GM12878 (cell line): ENCODE measurements at regions not wholly inside any gene's neighbourhood (a gene's known extent, or its start where the extent isn't known, plus 50 kb on each side); places are given as distances from the start of the nearest gene placed in this dataset.

Experiments used
- ATAC-seq: fragments of 200-7000 bp; cut with Tn5 transposase; 3 replicates; pipeline ENCODE4 v1.9.1; 2020; ENCODE audit warnings: mild to moderate bottlenecking, moderate library complexity
- BruUV-seq: library from RNA; stranded (reverse); fragments of 400-500 nt; replicated peaks from 2 replicates; lab custom pipeline; 2021; lab: Mats Ljungman, UMichigan
- CTCF ChIA-PET: fragments of 300-600 bp; sonication (Branson Sonifier 250); formaldehyde crosslinking; extraction: SDS; loops from one replicate; lab custom pipeline; 2021; ENCODE audit warnings: inconsistent platforms; lab: Yijun Ruan, JAX
- POLR2A ChIA-PET: fragments of 350-600 bp; formaldehyde crosslinking; extraction: SDS; loops from one replicate; lab custom pipeline; 2021; ENCODE audit warnings: inconsistent platforms; lab: Charles Lee
- RAD21 ChIA-PET: fragments of 300-600 bp; sonication (Branson Sonifier 250); formaldehyde crosslinking; loops from one replicate; lab custom pipeline; 2023; ENCODE audit warnings: antibody characterized with exemption; ENCODE audit not compliant: unreplicated experiment; lab: Charles Lee
- SMC1A ChIA-PET: fragments of 300-600 bp; sonication (Branson Sonifier 250); formaldehyde crosslinking; loops from one replicate; lab custom pipeline; 2023; ENCODE audit not compliant: unreplicated experiment, uncharacterized antibody; lab: Charles Lee
- DNase-seq: peaks from one replicate; pipeline ENCODE4 v3.0.0-alpha.2; 2011; ENCODE audit warnings: low read depth, low spot score
- FAIRE-seq: peaks from 3 replicates; lab custom pipeline; 2011; peaks lifted over from hg19 to GRCh38; lab: Jason Lieb, UNC
- H2AFZ ChIP-seq: 2 replicates; pipeline ENCODE4 v1.6.0; 2011; ENCODE audit warnings: low read depth, low read length, control low read depth; ENCODE audit not compliant: control insufficient read depth
- H3K27ac ChIP-seq: 2 replicates; pipeline ENCODE4 v1.5.1; 2011; ENCODE audit warnings: control low read depth; ENCODE audit not compliant: control insufficient read depth, insufficient read depth
- H3K27me3 ChIP-seq, 2 experiments: replicated peaks in 1 of 2; 2 replicates each; pipeline versions ENCODE4 v1.6.0 to v1.6.1; 2011; ENCODE audit warnings: low read length in 1 of 2; ENCODE audit not compliant: control insufficient read depth in 2 of 2, insufficient read depth in 2 of 2
- H3K36me3 ChIP-seq, 2 experiments: 2 replicates each; pipeline ENCODE4 v1.5.1; 2011; ENCODE audit warnings: low read length in 1 of 2; ENCODE audit not compliant: control insufficient read depth in 2 of 2, insufficient read depth in 2 of 2
- H3K4me1 ChIP-seq: 2 replicates; pipeline ENCODE4 v1.6.1; 2011; ENCODE audit warnings: mild to moderate bottlenecking, low read length, moderate library complexity, mixed read lengths; ENCODE audit not compliant: control insufficient read depth, insufficient read depth
- H3K4me2 ChIP-seq: 2 replicates; pipeline ENCODE4 v1.6.0; 2011; ENCODE audit warnings: control low read depth; ENCODE audit not compliant: control insufficient read depth, insufficient read depth
- H3K4me3 ChIP-seq: fragments of 200-600 bp; sonication (generic); 2 replicates; pipeline ENCODE4 v1.5.1; 2016
- H3K79me2 ChIP-seq: 2 replicates; pipeline ENCODE4 v1.6.0; 2011; ENCODE audit warnings: low read length; ENCODE audit not compliant: control insufficient read depth, insufficient read depth
- H3K9ac ChIP-seq: 2 replicates; pipeline ENCODE4 v1.8.0; 2011; ENCODE audit warnings: low read length, control low read depth, mixed read lengths; ENCODE audit not compliant: control insufficient read depth, insufficient read depth
- H3K9me3 ChIP-seq: replicated peaks from 3 replicates; pipeline ENCODE4 v1.5.1; 2011; ENCODE audit warnings: mild to moderate bottlenecking, low read length; ENCODE audit not compliant: control insufficient read depth, insufficient read depth
- H4K20me1 ChIP-seq: 2 replicates; pipeline ENCODE4 v1.6.0; 2011; ENCODE audit not compliant: control insufficient read depth, insufficient read depth
- BMI1 ChIP-seq: fragments of 450-650 bp; IDR thresholded peaks from 2 replicates; pipeline ENCODE4 v1.6.1; 2016; ENCODE audit warnings: mild to moderate bottlenecking, moderate library complexity, borderline replicate concordance
- CHD1 ChIP-seq: IDR thresholded peaks from 2 replicates; pipeline ENCODE4 v1.6.1; 2012; ENCODE audit warnings: low read depth, low read length, improper control_type of control experiment
- CHD4 ChIP-seq: fragments of 200-600 bp; sonication (generic); IDR thresholded peaks from 2 replicates; pipeline ENCODE4 v1.6.1; 2016; ENCODE audit warnings: mild to moderate bottlenecking
- MYC ChIP-seq: IDR thresholded peaks from 2 replicates; pipeline ENCODE4 v1.6.1; 2011; ENCODE audit warnings: mild to moderate bottlenecking, low read length, moderate library complexity, inconsistent platforms; ENCODE audit not compliant: insufficient read depth, insufficient replicate concordance, insufficient read length, severe bottlenecking
- NFIC ChIP-seq: IDR thresholded peaks from 2 replicates; pipeline ENCODE4 v1.6.1; 2012; ENCODE audit warnings: low read depth, mild to moderate bottlenecking, inconsistent platforms, low read length, moderate library complexity
- PAX5 ChIP-seq: IDR thresholded peaks from 2 replicates; pipeline ENCODE4 v1.6.1; 2011; ENCODE audit warnings: low read depth, low read length, borderline replicate concordance
- REST ChIP-seq: IDR thresholded peaks from 2 replicates; pipeline ENCODE4 v1.6.1; 2012; ENCODE audit warnings: mild to moderate bottlenecking, low read depth, low read length
- SIX5 ChIP-seq: IDR thresholded peaks from 2 replicates; pipeline ENCODE4 v1.6.1; 2011; ENCODE audit warnings: mild to moderate bottlenecking, low read depth, low read length, moderate library complexity; ENCODE audit not compliant: severe bottlenecking
- SP1 ChIP-seq: IDR thresholded peaks from one replicate; pipeline ENCODE4 v1.6.1; 2011; ENCODE audit warnings: low read depth, low read length
- TAF1 ChIP-seq: IDR thresholded peaks from 2 replicates; pipeline ENCODE4 v1.6.1; 2011; ENCODE audit warnings: mild to moderate bottlenecking, low read depth, low read length, borderline replicate concordance
- TBL1XR1 ChIP-seq: IDR thresholded peaks from 2 replicates; pipeline ENCODE4 v1.6.1; 2012; ENCODE audit warnings: low read depth, low read length, improper control_type of control experiment
- TCF12 ChIP-seq: IDR thresholded peaks from 2 replicates; pipeline ENCODE4 v1.6.1; 2011; ENCODE audit warnings: low read depth, mild to moderate bottlenecking, low read length
- ZBTB11 ChIP-seq: fragments of 450-650 bp; formaldehyde crosslinking; IDR thresholded peaks from 2 replicates; pipeline ENCODE4 v1.5.0; 2022; ENCODE audit warnings: mild to moderate bottlenecking, missing genetic modification characterization
- ZNF274 ChIP-seq: IDR thresholded peaks from one replicate; pipeline ENCODE4 v1.8.0; 2011; ENCODE audit not compliant: insufficient read length, insufficient read depth
- ZZZ3 ChIP-seq: IDR thresholded peaks from 2 replicates; pipeline ENCODE4 v1.6.1; 2011; ENCODE audit warnings: low read depth; ENCODE audit not compliant: control insufficient read depth, insufficient read length
- WGBS: methylation state at CpG from one replicate; pipeline ENCODE4 v1.1.6; 2016; ENCODE audit warnings: low lambda C conversion rate; ENCODE audit not compliant: insufficient replicate concordance, insufficient coverage; ENCODE audit errors: missing lambda C conversion rate; 5-methylcytosine and 5-hydroxymethylcytosine counted together
- in situ Hi-C: fragments of 300-500 bp; cut with MboI; formaldehyde crosslinking; loops from 9 replicates; pipeline ENCODE4 v1.14.3; 2018; ENCODE audit warnings: mixed read lengths
- intact Hi-C: fragments of 100-400 bp; cut with micrococcal nuclease; formaldehyde crosslinking; loops from one replicate; pipeline ENCODE4 v1.14.2; 2022; ENCODE audit not compliant: unreplicated experiment

- intact Hi-C loops (no loop called here), in situ Hi-C loops (no loop called here)
- SMC1A ChIA-PET, result no interaction called here
- CTCF ChIA-PET, result no interaction called here
- no peak overlapping the region for H2AFZ ChIP-seq
- no peak for ATAC-seq
- H3K4me2 ChIP-seq, result no peak overlapping the region
- no peaks in the 10 kb centered on the region for H3K36me3 ChIP-seq
- H3K27ac ChIP-seq, result no peak overlapping the region
- no peaks in the 10 kb centered on the region for H3K9me3 ChIP-seq
- H4K20me1 ChIP-seq, result no peaks in the 10 kb centered on the region
- RAD21 ChIA-PET, result no interaction called here
- POLR2A ChIA-PET, result interaction anchor here (0.6 kb wide), 1 partner anchor 214 kb away, joined by 7 read pairs; no protein-coding TSS in a partner anchor
- H3K9ac ChIP-seq, result no peak overlapping the region
- WGBS, result 44% methylated on average over 5 of the region's 5 CpGs
- no peaks in the 10 kb centered on the region; a peak in 2 of 4 replicates for H3K27me3 ChIP-seq
- H3K4me3 ChIP-seq, result no peak overlapping the region
- TF ChIP-seq PAX5 (no peak), ZZZ3 (no peak), TCF12 (no peak), CHD4 (no peak), MYC (no peak), SP1 (no peak), BMI1 (no peak), ZNF274 (no peak), REST (no peak), ZBTB11 (CRISPR knock-in tag) (no peak), SIX5 (no peak), TAF1 (no peak), CHD1 (no peak), TBL1XR1 (no peak), NFIC (no peak)
- no peaks in the 10 kb centered on the region for H3K79me2 ChIP-seq
- no peaks in the 10 kb centered on the region for H3K4me1 ChIP-seq
- BruUV-seq, result no TSS peak
- FAIRE-seq, result no peak
- no peak for DNase-seq
Measured at GRCh38 chr1:117271129-117271528, 60.4 kb upstream of the VTCN1 start.
